Activated naive CD8-positive, alpha-beta T cell treated with anti-CD3 and anti-CD28 coated beads, Interleukin-2, amount 50 U/mL, for 24 hours (primary cell): ENCODE measurements at regions not wholly inside any gene's neighbourhood (a gene's known extent, or its start where the extent isn't known, plus 50 kb on each side); places are given as distances from the start of the nearest gene placed in this dataset.

Experiments
- ATAC-seq: fragments of 150-1000 bp; cut with Tn5 transposase; one replicate; pipeline ENCODE4 v1.10.0; 2021
- DNase-seq: peaks from one replicate; pipeline ENCODE4 v3.0.0; 2021
- H3K27ac Mint-ChIP-seq: one replicate; pipeline ENCODE4 v1.8.0; 2021; ENCODE audit warnings: mild to moderate bottlenecking, mixed read lengths
- H3K27me3 Mint-ChIP-seq: one replicate; pipeline ENCODE4 v1.8.0; 2021; ENCODE audit warnings: mixed read lengths
- H3K36me3 Mint-ChIP-seq: one replicate; pipeline ENCODE4 v1.8.0; 2021; ENCODE audit warnings: low read depth, mixed read lengths
- H3K4me1 Mint-ChIP-seq: one replicate; pipeline ENCODE4 v1.8.0; 2021; ENCODE audit warnings: mixed read lengths
- H3K4me3 Mint-ChIP-seq: one replicate; pipeline ENCODE4 v1.8.0; 2021; ENCODE audit warnings: mild to moderate bottlenecking, moderate library complexity, mixed read lengths
- H3K9me3 Mint-ChIP-seq: one replicate; pipeline ENCODE4 v1.8.0; 2021; ENCODE audit warnings: mixed read lengths

GRCh38 chr4:35315419-35315818 lies 928.9 kb downstream of the ARAP2 start:
- Mint-ChIP-seq H3K36me3 (no peaks in the 10 kb centered on the region), H3K27me3 (no peaks in the 10 kb centered on the region), H3K27ac (no peak overlapping the region), H3K4me3 (no peak overlapping the region), H3K9me3 (peaks cover 3% of the 10 kb centered on the region), H3K4me1 (no peaks in the 10 kb centered on the region)
- ATAC-seq, result no peak
- DNase-seq, result no peak

- Mint-ChIP-seq H3K4me3 (no peak overlapping the region), H3K27me3 (no peaks in the 10 kb centered on the region), H3K27ac (no peak overlapping the region), H3K4me1 (no peaks in the 10 kb centered on the region), H3K36me3 (no peaks in the 10 kb centered on the region), H3K9me3 (peaks cover 4% of the 10 kb centered on the region)
- DNase-seq, result no peak
- no peak for ATAC-seq
These were observed 918.3 kb downstream of the ARAP2 start for GRCh38 chr4:35325908-35326453.

GRCh38 chr4:35342833-35343232 lies 901.5 kb downstream of the ARAP2 start:
- no peak overlapping the region for H3K4me3 Mint-ChIP-seq

GRCh38 chr4:35347276-35347675 lies 897.0 kb downstream of the ARAP2 start:
- Mint-ChIP-seq H3K36me3 (no peaks in the 10 kb centered on the region), H3K4me3 (no peak overlapping the region), H3K27ac (no peak overlapping the region), H3K4me1 (no peaks in the 10 kb centered on the region), H3K27me3 (no peaks in the 10 kb centered on the region), H3K9me3 (peaks cover 23% of the 10 kb centered on the region)
- DNase-seq, result no peak
- no peak for ATAC-seq

More at GRCh38 chr4:35342833-35343232, 901.5 kb downstream of the ARAP2 start:
- Mint-ChIP-seq H3K27me3 (no peaks in the 10 kb centered on the region), H3K27ac (no peak overlapping the region), H3K9me3 (peaks cover 3% of the 10 kb centered on the region), H3K4me1 (no peaks in the 10 kb centered on the region), H3K36me3 (no peaks in the 10 kb centered on the region)
- DNase-seq (no peak), ATAC-seq (no peak)

GRCh38 chr4:35358001-35358584 lies 886.2 kb downstream of the ARAP2 start:
- no peak overlapping the region for H3K4me3 Mint-ChIP-seq
- ATAC-seq, result no peak
- no peaks in the 10 kb centered on the region for H3K27me3 Mint-ChIP-seq
- DNase-seq, result no peak
- H3K4me1 Mint-ChIP-seq, result no peaks in the 10 kb centered on the region
- peaks cover 26% of the 10 kb centered on the region for H3K9me3 Mint-ChIP-seq
- H3K27ac Mint-ChIP-seq, result no peak overlapping the region
- no peaks in the 10 kb centered on the region for H3K36me3 Mint-ChIP-seq

GRCh38 chr4:35364321-35364870 lies 879.9 kb downstream of the ARAP2 start:
- no peak overlapping the region for H3K4me3 Mint-ChIP-seq
- H3K9me3 Mint-ChIP-seq, result peaks cover 26% of the 10 kb centered on the region
- no peaks in the 10 kb centered on the region for H3K36me3 Mint-ChIP-seq
- no peaks in the 10 kb centered on the region for H3K27me3 Mint-ChIP-seq
- ATAC-seq, result no peak
- no peak for DNase-seq
- no peak overlapping the region for H3K27ac Mint-ChIP-seq
- H3K4me1 Mint-ChIP-seq, result no peaks in the 10 kb centered on the region

- no peaks in the 10 kb centered on the region for H3K4me1 Mint-ChIP-seq
- H3K36me3 Mint-ChIP-seq, result no peaks in the 10 kb centered on the region
- H3K9me3 Mint-ChIP-seq, result peaks cover 27% of the 10 kb centered on the region
- no peak for ATAC-seq
- no peak for DNase-seq
- H3K27me3 Mint-ChIP-seq, result no peaks in the 10 kb centered on the region
- H3K4me3 Mint-ChIP-seq, result no peak overlapping the region
- no peak overlapping the region for H3K27ac Mint-ChIP-seq
These were observed 879.1 kb downstream of the ARAP2 start for GRCh38 chr4:35365186-35365585.

- Mint-ChIP-seq H3K27me3 (no peaks in the 10 kb centered on the region), H3K9me3 (no peaks in the 10 kb centered on the region), H3K4me1 (no peaks in the 10 kb centered on the region), H3K27ac (no peak overlapping the region), H3K36me3 (no peaks in the 10 kb centered on the region), H3K4me3 (no peak overlapping the region)
- DNase-seq (no peak), ATAC-seq (no peak)
These were observed 844.4 kb downstream of the ARAP2 start for GRCh38 chr4:35399912-35400311.

- Mint-ChIP-seq H3K27me3 (no peaks in the 10 kb centered on the region), H3K36me3 (no peaks in the 10 kb centered on the region), H3K27ac (no peak overlapping the region), H3K4me3 (no peak overlapping the region), H3K4me1 (no peaks in the 10 kb centered on the region), H3K9me3 (peaks cover 10% of the 10 kb centered on the region)
- no peak for DNase-seq
- ATAC-seq, result no peak
These were observed 821.2 kb downstream of the ARAP2 start for GRCh38 chr4:35423104-35423503.

GRCh38 chr4:35447474-35447873 lies 796.8 kb downstream of the ARAP2 start:
- no peak for ATAC-seq
- Mint-ChIP-seq H3K27me3 (no peaks in the 10 kb centered on the region), H3K4me1 (no peaks in the 10 kb centered on the region), H3K27ac (no peak overlapping the region), H3K36me3 (no peaks in the 10 kb centered on the region), H3K4me3 (no peak overlapping the region), H3K9me3 (peaks cover 13% of the 10 kb centered on the region)
- no peak for DNase-seq

- Mint-ChIP-seq H3K4me1 (no peaks in the 10 kb centered on the region), H3K27me3 (peaks cover 2% of the 10 kb centered on the region), H3K27ac (no peak overlapping the region), H3K4me3 (no peak overlapping the region), H3K9me3 (peaks cover 15% of the 10 kb centered on the region), H3K36me3 (no peaks in the 10 kb centered on the region)
- DNase-seq (no peak), ATAC-seq (no peak)
These were observed 785.3 kb downstream of the ARAP2 start for GRCh38 chr4:35459045-35459444.

- Mint-ChIP-seq H3K9me3 (peaks cover 8% of the 10 kb centered on the region), H3K27ac (no peak overlapping the region), H3K4me3 (no peak overlapping the region)
These were observed 782.2 kb downstream of the ARAP2 start for GRCh38 chr4:35461931-35462659.

GRCh38 chr4:35463251-35463952 lies 780.9 kb downstream of the ARAP2 start:
- Mint-ChIP-seq H3K9me3 (peaks cover 4% of the 10 kb centered on the region), H3K4me1 (no peaks in the 10 kb centered on the region), H3K36me3 (no peaks in the 10 kb centered on the region), H3K27ac (no peak overlapping the region), H3K4me3 (no peak overlapping the region), H3K27me3 (peaks cover 2% of the 10 kb centered on the region)
- ATAC-seq (no peak), DNase-seq (no peak)

More at GRCh38 chr4:35461931-35462659, 782.2 kb downstream of the ARAP2 start:
- H3K36me3 Mint-ChIP-seq, result no peaks in the 10 kb centered on the region
- no peak for ATAC-seq
- H3K27me3 Mint-ChIP-seq, result peaks cover 2% of the 10 kb centered on the region
- DNase-seq, result no peak
- no peaks in the 10 kb centered on the region for H3K4me1 Mint-ChIP-seq

GRCh38 chr4:35464964-35465528 lies 779.3 kb downstream of the ARAP2 start:
- peaks cover 4% of the 10 kb centered on the region for H3K9me3 Mint-ChIP-seq
- no peaks in the 10 kb centered on the region for H3K36me3 Mint-ChIP-seq
- ATAC-seq (no peak), DNase-seq (no peak)
- no peak overlapping the region for H3K4me3 Mint-ChIP-seq
- H3K27ac Mint-ChIP-seq, result no peak overlapping the region
- H3K27me3 Mint-ChIP-seq, result no peaks in the 10 kb centered on the region
- no peaks in the 10 kb centered on the region for H3K4me1 Mint-ChIP-seq
